Esophagus squamous epithelium (tissue), 5 donors: ENCODE measurements at regions not wholly inside any gene's neighbourhood (a gene's known extent, or its start where the extent isn't known, plus 50 kb on each side); places are given as distances from the start of the nearest gene placed in this dataset.

ENCODE experiments used
- DNase-seq: peaks from one replicate; lab custom pipeline; 2025; lab: John Stamatoyannopoulos, UW
- H3K27ac ChIP-seq, 4 donors: fragments of 200-600 bp; sonication (generic); one replicate each; pipeline ENCODE4 v1.5.1; 2016 to 2019; ENCODE audit warnings: mild to moderate bottlenecking in 1 of 4
- H3K27me3 ChIP-seq, 4 donors: fragments of 200-600 bp; sonication (generic); 1 replicate in 3 of 4; 2 replicates in 1 of 4; pipeline versions ENCODE4 v1.5.1 to v1.6.0; 2017 to 2021; ENCODE audit warnings: antibody characterized with exemption in 1 of 4
- H3K36me3 ChIP-seq, 3 donors: fragments of 200-600 bp; sonication (generic); one replicate each; pipeline ENCODE4 v1.5.1; 2016 to 2019
- H3K4me1 ChIP-seq, 3 donors: fragments of 200-600 bp; sonication (generic); one replicate each; pipeline ENCODE4 v1.5.1; 2017 to 2019
- H3K4me3 ChIP-seq, 4 donors: fragments of 200-600 bp; sonication (generic); 1 replicate in 3 of 4; 2 replicates in 1 of 4; pipeline ENCODE4 v1.5.1; 2016 to 2019; ENCODE audit warnings: mild to moderate bottlenecking in 2 of 4, moderate library complexity in 1 of 4
- H3K9me3 ChIP-seq, 3 donors: fragments of 200-600 bp; sonication (generic); one replicate each; pipeline ENCODE4 v1.5.1; 2016 to 2019
- POLR2A ChIP-seq, 4 donors: fragments of 450-650 bp; IDR thresholded peaks; one replicate each; pipeline ENCODE4 v1.6.1; 2017; ENCODE audit warnings: antibody characterized with exemption in 4 of 4, mild to moderate bottlenecking in 4 of 4, moderate library complexity in 3 of 4
- WGBS, 2 donors: methylation state at CpG; one replicate each; pipeline ENCODE4 v1.1.5; 2018; 5-methylcytosine and 5-hydroxymethylcytosine counted together
- intact Hi-C: fragments of 100-400 bp; cut with DNase I; formaldehyde crosslinking; loops from one replicate; pipeline ENCODE4 v1.15.0; 2022
- TF ChIP-seq, protein P1 (sequence below), 6 experiments: fragments of 450-650 bp in 4 of 6; fragments of 200-600 bp in 2 of 6; sonication (generic) in 2 of 6; IDR thresholded peaks; one replicate each; pipeline ENCODE4 v1.5.1; 2016 to 2019; ENCODE audit warnings: antibody characterized with exemption in 6 of 6, mild to moderate bottlenecking in 4 of 6, moderate library complexity in 4 of 6
- donor health status: DM: yes; HTN: yes; CAD: no.

DNA sequence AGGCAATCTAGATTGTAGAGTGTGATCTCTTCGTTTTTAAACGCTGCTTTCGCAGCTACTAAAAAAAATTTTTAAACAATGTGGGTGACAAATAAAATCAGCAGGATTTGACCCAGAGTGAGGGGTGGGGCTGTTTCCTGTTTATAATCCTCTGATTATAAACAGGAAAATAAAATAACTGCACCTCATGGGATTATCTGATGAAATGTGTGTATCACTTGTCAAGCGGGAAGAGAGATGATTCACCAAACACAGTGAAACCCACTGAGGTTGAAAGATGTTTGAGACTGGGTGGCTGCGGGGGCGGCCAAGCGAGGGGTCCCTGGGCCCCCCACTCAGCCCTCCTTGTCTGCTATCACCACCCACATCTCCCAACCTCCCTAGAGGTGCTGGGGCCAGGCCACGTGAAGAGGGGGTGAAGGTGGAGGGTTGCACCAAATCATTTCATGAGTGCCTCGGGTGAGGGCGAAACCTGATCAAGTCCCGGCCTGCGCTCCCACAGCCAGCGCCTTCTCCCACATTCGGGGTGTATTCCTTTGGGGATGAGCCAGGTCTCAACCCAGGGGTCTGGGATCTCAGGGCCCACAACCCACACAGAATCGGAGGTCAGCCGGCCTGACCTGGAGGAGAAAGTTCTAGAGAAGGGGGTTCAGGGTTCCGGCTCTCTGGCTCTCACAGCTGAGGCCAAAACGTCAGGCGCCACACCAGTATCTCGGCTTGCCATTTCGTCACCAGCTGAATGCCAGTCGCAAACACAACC, 212.5 kb downstream of the BMP7 start:
- no peak for TF ChIP-seq POLR2A (IDR thresholded peaks at IDR 0.05)
- TF ChIP-seq, protein P1, sequence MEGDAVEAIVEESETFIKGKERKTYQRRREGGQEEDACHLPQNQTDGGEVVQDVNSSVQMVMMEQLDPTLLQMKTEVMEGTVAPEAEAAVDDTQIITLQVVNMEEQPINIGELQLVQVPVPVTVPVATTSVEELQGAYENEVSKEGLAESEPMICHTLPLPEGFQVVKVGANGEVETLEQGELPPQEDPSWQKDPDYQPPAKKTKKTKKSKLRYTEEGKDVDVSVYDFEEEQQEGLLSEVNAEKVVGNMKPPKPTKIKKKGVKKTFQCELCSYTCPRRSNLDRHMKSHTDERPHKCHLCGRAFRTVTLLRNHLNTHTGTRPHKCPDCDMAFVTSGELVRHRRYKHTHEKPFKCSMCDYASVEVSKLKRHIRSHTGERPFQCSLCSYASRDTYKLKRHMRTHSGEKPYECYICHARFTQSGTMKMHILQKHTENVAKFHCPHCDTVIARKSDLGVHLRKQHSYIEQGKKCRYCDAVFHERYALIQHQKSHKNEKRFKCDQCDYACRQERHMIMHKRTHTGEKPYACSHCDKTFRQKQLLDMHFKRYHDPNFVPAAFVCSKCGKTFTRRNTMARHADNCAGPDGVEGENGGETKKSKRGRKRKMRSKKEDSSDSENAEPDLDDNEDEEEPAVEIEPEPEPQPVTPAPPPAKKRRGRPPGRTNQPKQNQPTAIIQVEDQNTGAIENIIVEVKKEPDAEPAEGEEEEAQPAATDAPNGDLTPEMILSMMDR (IDR thresholded peaks at IDR 0.05): no peak
- peaks cover 0 to 3% (median 0%) of the 10 kb centered on the region in 4 donors for H3K27me3 ChIP-seq
- H3K36me3 ChIP-seq: no peaks in the 10 kb centered on the region
- H3K4me1 ChIP-seq: peaks cover 0 to 12% (median 0%) of the 10 kb centered on the region in 3 donors
- 65 to 81% methylated on average over 14 of the region's 22 CpGs for WGBS, 2 donors
- no peak overlapping the region for H3K4me3 ChIP-seq
- H3K9me3 ChIP-seq: no peaks in the 10 kb centered on the region
- no peak for DNase-seq
- no peak overlapping the region for H3K27ac ChIP-seq
- intact Hi-C loops: loop anchor here (10.0 kb wide), 1 partner anchor 499 kb away; no protein-coding TSS in a partner anchor

- no peaks in the 10 kb centered on the region for H3K9me3 ChIP-seq
- WGBS, 2 donors: 75 to 77% methylated on average over 9 of the region's 9 CpGs
- H3K4me1 ChIP-seq: peaks cover 0 to 5% (median 0%) of the 10 kb centered on the region in 3 donors
- no peak overlapping the region for H3K27ac ChIP-seq
- H3K4me3 ChIP-seq: no peak overlapping the region
- peaks cover 0 to 7% (median 0%) of the 10 kb centered on the region in 4 donors for H3K27me3 ChIP-seq
- intact Hi-C loops: loop anchor here (10.0 kb wide), 1 partner anchor 501 kb away; no protein-coding TSS in a partner anchor
- no peak for TF ChIP-seq POLR2A (IDR thresholded peaks at IDR 0.05)
- TF ChIP-seq, protein P1 (IDR thresholded peaks at IDR 0.05): no peak
- no peak for DNase-seq
- no peaks in the 10 kb centered on the region for H3K36me3 ChIP-seq
These were observed 211.1 kb downstream of the BMP7 start for GRCh38 chr20:57055345-57055744.

GRCh38 chr20:57056651-57057050, 209.8 kb downstream of the BMP7 start:
- intact Hi-C loops: loop anchor here (10.0 kb wide), 1 partner anchor 502 kb away; no protein-coding TSS in a partner anchor
- TF ChIP-seq POLR2A (IDR thresholded peaks at IDR 0.05): no peak
- TF ChIP-seq, protein P1 (IDR thresholded peaks at IDR 0.05): no peak

GRCh38 chr20:57059055-57059596, 207.3 kb downstream of the BMP7 start:
- Histone ChIP-seq H3K27ac (no peak overlapping the region), H3K4me1 (peaks cover 0 to 14% (median 0%) of the 10 kb centered on the region in 3 donors), H3K36me3 (no peaks in the 10 kb centered on the region), H3K4me3 (no peak overlapping the region), H3K27me3 (peaks cover 0 to 7% (median 0%) of the 10 kb centered on the region in 4 donors), H3K9me3 (no peaks in the 10 kb centered on the region)
- WGBS, 2 donors: 65 to 84% methylated on average over 4 of the region's 4 CpGs
- TF ChIP-seq, protein P1 (IDR thresholded peaks at IDR 0.05): no peak
- no peak for TF ChIP-seq POLR2A (IDR thresholded peaks at IDR 0.05)
- DNase-seq: no peak
- intact Hi-C loops: loop anchor here (10.0 kb wide), 1 partner anchor 504 kb away; no protein-coding TSS in a partner anchor

More at GRCh38 chr20:57056651-57057050, 209.8 kb downstream of the BMP7 start:
- peaks cover 0 to 16% (median 0%) of the 10 kb centered on the region in 3 donors for H3K4me1 ChIP-seq
- WGBS, 2 donors: 77 to 82% methylated on average over 5 of the region's 5 CpGs
- peaks cover 0 to 7% (median 0%) of the 10 kb centered on the region in 4 donors for H3K27me3 ChIP-seq
- DNase-seq: no peak
- no peak overlapping the region for H3K4me3 ChIP-seq
- H3K36me3 ChIP-seq: no peaks in the 10 kb centered on the region
- H3K9me3 ChIP-seq: no peaks in the 10 kb centered on the region
- H3K27ac ChIP-seq: no peak overlapping the region
